SK-N-MC (cell line): ENCODE measurements at regions not wholly inside any gene's neighbourhood (a gene's known extent, or its start where the extent isn't known, plus 50 kb on each side); places are given as distances from the start of the nearest gene placed in this dataset.

Experiments
- EZH2 ChIP-seq: fragments of 200-600 bp; sonication (generic); IDR thresholded peaks from one replicate; pipeline ENCODE4 v1.6.1; 2017; ENCODE audit warnings: antibody characterized with exemption
- FOXP2 ChIP-seq: optimal IDR thresholded peaks from 2 replicates; pipeline ENCODE3; 2011; ENCODE audit warnings: mild to moderate bottlenecking, moderate library complexity; ENCODE audit not compliant: insufficient read depth; ENCODE audit errors: extremely low read length, control extremely low read depth
- POLR2AphosphoS5 ChIP-seq: IDR thresholded peaks from 2 replicates; pipeline ENCODE4 v1.6.1; 2012; ENCODE audit warnings: mild to moderate bottlenecking, low read depth, low read length, borderline replicate concordance

DNA sequence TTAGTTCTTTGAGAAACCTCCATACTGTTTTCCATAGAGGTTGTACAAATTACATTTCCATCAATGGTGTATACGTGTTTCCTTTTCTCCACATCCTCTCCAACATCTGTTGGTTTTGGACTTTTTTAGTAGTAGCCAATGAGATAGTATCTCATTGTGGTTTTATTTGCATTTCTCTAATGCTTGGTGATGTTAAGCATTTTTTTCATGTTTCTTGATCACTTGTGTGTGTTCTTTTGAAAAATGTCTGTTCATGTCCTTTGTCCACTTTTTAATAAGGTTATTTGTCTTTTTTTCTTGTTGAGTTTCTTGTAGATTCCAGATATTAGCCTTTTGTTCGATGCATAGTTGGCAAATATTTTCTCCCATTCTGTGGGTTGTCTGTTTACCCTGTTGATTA is 392.3 kb upstream of the ZEB2 start:
- TF ChIP-seq EZH2 (no peak), FOXP2 (no peak), POLR2AphosphoS5 (no peak)
